Stimulated activated naive CD8-positive, alpha-beta T cell treated with anti-CD3 and anti-CD28 coated beads, Interleukin-15, amount 100 ng/mL, for 72 hours (primary cell): ENCODE measurements at regions not wholly inside any gene's neighbourhood (a gene's known extent, or its start where the extent isn't known, plus 50 kb on each side); places are given as distances from the start of the nearest gene placed in this dataset.
A peak's percentile ranks its signal among the peaks of the same experiment; 100 is the strongest.
"Not testable (repeated sequence)": the region's sequence is repeated elsewhere in the genome, so short reads cannot be mapped to it uniquely, and the experiment has no call there.

Experiments
- ATAC-seq: fragments of 150-1000 bp; cut with Tn5 transposase; 2 replicates; pipeline ENCODE4 v1.10.0; 2021; ENCODE audit warnings: mild to moderate bottlenecking, moderate library complexity
- DNase-seq, 2 donors: peaks; one replicate each; pipeline ENCODE4 v3.0.0; 2021 to 2022
- H3K27ac Mint-ChIP-seq, 2 donors: one replicate each; pipeline ENCODE4 v1.8.0; 2022; ENCODE audit warnings: mild to moderate bottlenecking in 2 of 2, mixed read lengths in 2 of 2, moderate library complexity in 2 of 2
- H3K27me3 Mint-ChIP-seq: one replicate; pipeline ENCODE4 v1.8.0; 2022; ENCODE audit warnings: mixed read lengths
- H3K4me1 Mint-ChIP-seq: one replicate; pipeline ENCODE4 v1.8.0; 2022; ENCODE audit warnings: mild to moderate bottlenecking, mixed read lengths
- H3K4me3 Mint-ChIP-seq, 2 donors: one replicate each; pipeline ENCODE4 v1.8.0; 2022; ENCODE audit warnings: mild to moderate bottlenecking in 2 of 2, mixed read lengths in 2 of 2, moderate library complexity in 1 of 2
- H3K9me3 Mint-ChIP-seq, 2 donors: one replicate each; pipeline ENCODE4 v1.8.0; 2022; ENCODE audit warnings: mixed read lengths in 2 of 2

DNA sequence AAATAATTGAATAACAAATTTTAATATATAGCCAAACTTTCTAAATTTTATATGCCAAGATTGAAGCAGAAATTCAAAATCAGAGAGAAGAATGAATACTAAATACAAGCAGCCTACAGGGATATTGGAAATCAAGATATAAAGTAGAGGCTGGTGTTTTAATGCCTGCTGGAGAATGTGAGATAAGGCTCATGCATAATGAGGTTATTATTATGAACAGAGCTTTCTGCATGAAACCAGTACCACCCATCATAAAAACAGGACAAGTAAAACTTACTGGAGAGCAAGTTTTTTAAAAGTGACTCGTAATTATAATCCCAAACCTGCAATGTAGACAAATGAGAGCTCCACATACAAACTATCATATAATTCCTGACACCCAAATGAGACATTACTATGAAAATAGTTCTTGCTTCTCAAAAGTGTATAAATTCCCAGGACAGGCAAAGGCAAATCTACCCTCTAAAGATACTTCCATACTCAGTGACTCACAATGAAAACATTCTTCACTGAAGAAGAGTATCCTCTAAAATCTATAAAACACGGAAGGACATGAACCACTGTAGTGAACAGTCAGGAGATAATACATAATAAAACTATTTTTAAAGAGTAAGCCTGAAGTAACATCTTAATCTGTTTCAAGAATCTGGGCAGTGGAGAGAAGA, 532.0 kb upstream of the GRAMD2B start:
- H3K4me1 Mint-ChIP-seq, result no peaks in the 10 kb centered on the region
- ATAC-seq, result no peak
- no peak overlapping the region for H3K4me3 Mint-ChIP-seq
- no peaks in the 10 kb centered on the region for H3K27me3 Mint-ChIP-seq
- DNase-seq, result no peak
- H3K27ac Mint-ChIP-seq, result peak overlapping the region in 1 of 2 donors; percentile 9
- H3K9me3 Mint-ChIP-seq, result peaks cover 4 to 6% of the 10 kb centered on the region in 2 donors

DNA sequence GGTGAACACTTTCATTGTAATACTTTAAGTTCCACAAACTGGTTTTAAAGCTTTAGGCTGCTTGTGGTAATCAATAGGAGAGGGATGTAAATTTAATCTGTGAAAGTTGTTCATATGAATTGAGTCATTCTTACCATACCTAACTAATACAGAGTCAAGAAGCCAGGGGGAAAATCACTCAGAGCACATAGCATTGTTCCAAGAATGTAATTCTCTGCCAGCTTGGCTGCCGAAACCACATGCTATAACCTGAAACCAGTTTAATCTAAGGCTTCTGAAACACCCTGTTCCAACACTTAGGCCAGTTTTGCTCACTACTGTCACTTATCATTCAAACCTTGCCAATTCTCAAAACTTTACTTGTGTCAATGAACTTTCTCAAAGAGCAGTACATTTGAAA, 528.8 kb upstream of the GRAMD2B start:
- Mint-ChIP-seq H3K9me3 (peaks cover 6 to 9% of the 10 kb centered on the region in 2 donors), H3K27me3 (no peaks in the 10 kb centered on the region), H3K4me1 (no peaks in the 10 kb centered on the region), H3K27ac (no peak overlapping the region), H3K4me3 (no peak overlapping the region)
- no peak for ATAC-seq
- no peak for DNase-seq

DNA sequence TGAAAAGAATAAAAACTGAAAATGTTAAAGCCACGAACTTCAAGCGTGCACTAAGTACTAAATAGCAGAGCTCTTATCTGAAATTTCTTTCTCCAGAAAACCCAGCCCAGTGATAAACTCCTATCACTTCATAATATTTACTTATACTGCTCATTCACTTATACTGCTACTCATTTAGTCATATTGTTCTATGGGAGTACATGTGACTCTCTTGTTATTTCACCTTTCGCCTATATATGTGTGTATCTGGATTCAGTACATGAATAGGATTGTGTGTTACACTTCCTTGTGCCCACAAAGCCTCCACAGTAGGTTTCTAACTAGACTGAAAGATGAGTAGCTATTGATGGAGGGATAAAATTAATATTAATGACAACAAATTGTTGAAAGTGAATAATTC, 526.8 kb upstream of the GRAMD2B start:
- Mint-ChIP-seq H3K27me3 (no peaks in the 10 kb centered on the region), H3K4me3 (no peak overlapping the region), H3K27ac (no peak overlapping the region), H3K4me1 (no peaks in the 10 kb centered on the region), H3K9me3 (peaks cover 11 to 13% of the 10 kb centered on the region in 2 donors)
- ATAC-seq, result no peak
- no peak for DNase-seq

DNA sequence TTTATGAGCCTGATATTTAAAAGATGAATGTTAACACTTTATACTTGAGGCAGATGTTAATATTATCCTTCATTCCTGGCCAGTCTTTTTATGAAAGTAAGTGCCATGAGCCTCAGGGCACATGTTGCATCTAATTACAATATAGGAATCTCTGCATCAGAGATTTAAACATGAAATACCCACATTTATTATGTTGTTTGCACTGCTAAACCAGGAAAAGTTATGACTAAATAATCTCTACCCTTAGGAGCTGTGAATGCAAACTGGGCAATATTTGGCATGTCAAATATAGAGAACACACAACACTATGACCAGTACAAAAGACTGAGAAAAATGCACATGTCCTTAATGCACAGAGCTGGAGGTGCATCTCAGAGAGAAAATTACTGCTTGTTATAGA, 526.1 kb upstream of the GRAMD2B start:
- no peak overlapping the region for H3K27ac Mint-ChIP-seq
- no peak for ATAC-seq
- peaks cover 15 to 17% of the 10 kb centered on the region in 2 donors for H3K9me3 Mint-ChIP-seq
- no peak for DNase-seq
- no peaks in the 10 kb centered on the region for H3K4me1 Mint-ChIP-seq
- no peak overlapping the region for H3K4me3 Mint-ChIP-seq
- H3K27me3 Mint-ChIP-seq, result no peaks in the 10 kb centered on the region

DNA sequence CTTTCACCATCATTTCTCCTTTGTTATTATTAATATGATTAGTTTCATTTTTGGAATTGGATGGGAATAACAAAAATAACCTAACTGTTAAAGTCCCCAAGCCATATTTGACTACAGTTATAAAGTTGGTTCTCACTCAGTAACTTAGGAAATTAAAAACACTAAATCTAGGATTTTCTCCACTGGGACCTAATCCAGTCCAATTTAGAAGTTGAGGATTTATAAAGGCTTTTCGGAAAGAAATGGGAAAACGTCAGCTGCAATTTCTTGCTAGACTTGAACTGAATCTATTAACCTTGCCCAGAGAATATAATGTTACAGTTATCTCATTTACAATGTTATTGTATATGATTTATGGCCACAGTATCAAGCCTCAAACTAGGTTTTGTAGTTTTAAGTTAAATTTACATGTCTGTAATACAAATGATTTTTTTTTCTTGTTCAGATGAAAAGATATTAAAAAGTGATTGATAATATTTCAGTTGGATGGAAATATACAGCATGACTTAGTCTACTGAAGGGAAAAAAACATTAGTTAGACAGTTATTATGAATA, 524.3 kb upstream of the GRAMD2B start:
- H3K4me3 Mint-ChIP-seq, result no peak overlapping the region
- peaks cover 12 to 15% of the 10 kb centered on the region in 2 donors for H3K9me3 Mint-ChIP-seq
- H3K27ac Mint-ChIP-seq, result no peak overlapping the region
- DNase-seq (no peak), ATAC-seq (no peak)
- no peaks in the 10 kb centered on the region for H3K27me3 Mint-ChIP-seq
- H3K4me1 Mint-ChIP-seq, result no peaks in the 10 kb centered on the region

DNA sequence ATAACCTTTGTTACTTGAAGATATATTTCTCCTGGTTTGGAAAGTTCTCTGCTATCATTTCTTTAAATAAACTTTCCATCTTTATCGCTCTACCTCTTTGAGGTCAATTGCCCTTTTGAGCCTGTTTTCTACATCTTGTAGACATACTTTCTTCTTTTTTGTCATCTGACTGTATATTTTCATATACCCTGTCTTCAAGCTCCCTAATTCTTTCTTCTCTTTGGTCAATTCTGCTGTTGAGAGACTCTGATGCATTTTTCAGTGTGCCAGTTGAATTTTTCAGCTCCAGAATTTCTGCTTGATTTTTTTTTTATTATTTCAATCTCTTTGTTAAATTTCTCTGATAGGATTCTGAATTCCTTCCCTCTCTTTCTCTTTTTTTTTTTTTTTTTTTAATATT, 511.2 kb upstream of the GRAMD2B start:
- no peaks in the 10 kb centered on the region for H3K4me1 Mint-ChIP-seq
- no peak overlapping the region for H3K27ac Mint-ChIP-seq
- DNase-seq (no peak), ATAC-seq (no peak)
- no peak overlapping the region for H3K4me3 Mint-ChIP-seq
- H3K9me3 Mint-ChIP-seq, result peaks cover 25 to 36% of the 10 kb centered on the region in 2 donors
- H3K27me3 Mint-ChIP-seq, result no peaks in the 10 kb centered on the region

DNA sequence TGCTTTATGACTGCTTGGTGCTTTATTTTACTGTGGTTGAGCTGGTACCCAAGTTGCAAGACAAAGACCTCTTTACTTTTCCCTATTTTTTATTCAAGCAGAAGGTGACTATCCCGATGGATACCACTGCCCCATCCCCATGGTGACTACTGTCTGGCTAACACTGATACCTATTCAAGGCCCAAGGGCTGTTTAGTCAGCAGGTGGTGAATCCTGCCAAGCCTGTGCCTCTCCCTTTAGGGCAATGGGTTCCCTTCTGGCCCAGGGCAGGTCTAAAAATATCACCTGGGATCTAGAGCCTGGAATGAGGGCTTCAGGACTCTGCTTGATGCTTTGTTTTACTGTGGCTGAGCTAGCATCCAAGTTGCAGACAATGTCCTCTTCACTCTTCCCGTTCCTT, 510.0 kb upstream of the GRAMD2B start:
- ATAC-seq (no peak), DNase-seq (no peak)
- Mint-ChIP-seq H3K9me3 (peaks cover 33 to 35% of the 10 kb centered on the region in 2 donors), H3K4me3 (no peak overlapping the region), H3K27me3 (no peaks in the 10 kb centered on the region), H3K27ac (no peak overlapping the region), H3K4me1 (no peaks in the 10 kb centered on the region)

DNA sequence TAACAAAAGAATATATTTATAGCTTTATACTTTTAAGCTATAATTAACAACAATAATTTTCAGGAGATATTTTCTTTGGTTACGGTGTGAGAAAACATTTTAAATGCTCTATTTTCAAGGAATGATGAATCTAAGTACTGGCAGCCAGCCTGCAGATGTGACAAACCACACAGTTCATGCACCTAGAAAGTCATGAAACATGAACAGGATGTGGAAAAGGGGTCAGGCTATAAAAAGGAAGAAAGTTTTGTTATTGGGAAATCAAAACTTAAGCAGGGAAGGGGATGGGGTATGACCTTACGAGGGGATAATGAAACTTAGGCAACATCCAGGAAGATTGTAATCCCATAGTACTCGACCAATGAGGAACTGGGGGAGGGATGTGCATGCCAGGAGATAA, 508.7 kb upstream of the GRAMD2B start:
- no peak overlapping the region for H3K4me3 Mint-ChIP-seq

DNA sequence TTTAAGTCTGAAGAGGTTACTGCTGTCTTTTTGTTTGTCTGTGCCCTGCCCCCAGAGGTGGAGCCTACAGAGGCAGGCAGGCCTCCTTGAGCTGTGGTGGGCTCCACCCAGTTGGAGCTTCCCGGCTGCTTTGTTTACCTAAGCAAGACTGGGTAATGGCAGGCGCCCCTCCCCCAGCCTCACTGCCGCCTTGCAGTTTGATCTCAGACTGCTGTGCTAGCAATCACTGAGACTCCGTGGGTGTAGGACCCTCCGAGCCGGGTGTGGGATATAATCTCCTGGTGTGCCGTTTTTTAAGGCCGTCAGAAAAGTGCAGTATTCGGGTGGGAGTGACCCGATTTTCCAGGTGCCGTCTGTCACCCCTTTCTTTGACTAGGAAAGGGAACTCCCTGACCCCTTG, 499.3 kb upstream of the GRAMD2B start:
- not testable (repeated sequence) for ATAC-seq, H3K4me3 Mint-ChIP-seq
- H3K9me3 Mint-ChIP-seq, result peaks cover 5 to 16% of the 10 kb centered on the region in 2 donors

More for the DNA sequence above, 508.7 kb upstream of the GRAMD2B start:
- DNase-seq, result no peak
- Mint-ChIP-seq H3K27me3 (no peaks in the 10 kb centered on the region), H3K9me3 (peaks cover 33 to 35% of the 10 kb centered on the region in 2 donors), H3K4me1 (no peaks in the 10 kb centered on the region), H3K27ac (no peak overlapping the region)
- ATAC-seq, result no peak

DNA sequence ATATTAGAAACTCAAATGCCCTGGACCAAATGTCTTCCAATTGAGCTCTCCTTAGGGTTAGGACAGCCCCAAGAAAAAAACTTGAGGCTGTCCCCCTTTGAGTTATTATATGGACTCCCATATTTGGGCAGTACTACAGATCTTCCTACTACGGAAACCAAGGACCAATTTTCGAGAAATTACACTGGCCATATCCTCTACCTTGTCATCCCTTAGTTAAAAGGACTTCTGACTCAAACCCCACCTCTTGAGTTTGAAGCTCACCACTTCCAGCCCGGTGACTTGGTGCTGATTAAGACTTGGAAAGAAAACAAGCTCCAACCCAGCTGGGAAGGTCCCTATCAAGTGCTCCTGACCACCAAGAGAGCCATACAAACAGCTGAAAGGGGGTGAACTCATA, 497.0 kb upstream of the GRAMD2B start:
- Mint-ChIP-seq H3K4me3 (no peak overlapping the region), H3K9me3 (peaks cover 5 to 20% of the 10 kb centered on the region in 2 donors), H3K4me1 (no peaks in the 10 kb centered on the region), H3K27me3 (no peaks in the 10 kb centered on the region), H3K27ac (peak overlapping the region in 1 of 2 donors; percentile 9)
- DNase-seq (no peak), ATAC-seq (no peak)

More for the DNA sequence above, 499.3 kb upstream of the GRAMD2B start:
- not testable (repeated sequence) for H3K4me1 Mint-ChIP-seq, H3K27ac Mint-ChIP-seq, DNase-seq, H3K27me3 Mint-ChIP-seq

DNA sequence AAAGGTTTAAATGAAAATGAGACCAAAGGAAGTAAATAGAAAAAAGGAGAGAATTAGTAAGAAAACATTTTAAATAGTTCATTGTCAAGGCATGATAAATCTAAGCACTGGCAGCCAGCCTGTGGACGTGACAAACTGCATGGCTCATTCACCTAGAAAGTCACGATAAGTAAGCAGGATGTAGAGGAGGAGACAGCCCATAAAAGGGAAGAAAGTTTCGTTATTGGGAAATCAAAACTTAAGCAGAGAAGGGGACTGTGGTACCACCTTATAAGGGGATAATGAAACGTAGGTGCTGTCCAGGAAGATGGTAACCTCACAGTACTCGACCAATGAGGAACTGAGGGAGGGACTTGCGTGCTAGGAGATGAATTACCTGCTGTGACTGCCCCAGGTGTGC, 494.5 kb upstream of the GRAMD2B start:
- ATAC-seq (no peak), DNase-seq (no peak)
- Mint-ChIP-seq H3K27me3 (no peaks in the 10 kb centered on the region), H3K27ac (no peak overlapping the region), H3K9me3 (peaks cover 5 to 15% of the 10 kb centered on the region in 2 donors), H3K4me1 (no peaks in the 10 kb centered on the region), H3K4me3 (no peak overlapping the region)

DNA sequence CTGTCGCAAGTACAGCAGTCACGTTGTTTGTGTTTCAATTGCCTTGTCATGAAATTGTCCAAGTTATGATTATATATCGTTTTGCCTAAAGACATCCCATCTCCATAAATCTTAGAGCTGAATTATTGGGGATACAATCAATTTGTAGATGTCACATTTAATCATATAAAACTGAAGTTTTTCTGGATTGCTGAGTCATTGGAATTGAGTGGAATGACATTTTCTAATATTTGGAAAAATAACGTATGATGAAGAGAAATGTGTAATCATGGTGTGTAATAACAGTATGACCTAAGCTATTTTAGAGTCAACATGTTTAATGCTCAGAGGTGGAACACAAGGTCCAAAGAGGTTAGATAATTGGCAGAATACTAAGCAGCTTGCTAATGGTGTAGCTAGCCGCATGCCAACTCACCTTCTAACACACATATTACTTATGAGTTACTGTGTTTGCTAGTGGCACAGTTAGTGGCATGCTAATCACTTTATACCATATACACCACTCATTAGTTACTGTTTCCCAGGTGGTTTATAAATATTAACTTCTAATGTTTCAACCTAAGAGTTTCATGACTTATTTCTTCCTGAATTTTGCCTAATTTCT, 473.1 kb upstream of the GRAMD2B start:
- DNase-seq, result no peak
- Mint-ChIP-seq H3K27ac (no peak overlapping the region), H3K4me3 (no peak overlapping the region), H3K4me1 (no peaks in the 10 kb centered on the region), H3K27me3 (no peaks in the 10 kb centered on the region), H3K9me3 (peaks cover 3 to 8% of the 10 kb centered on the region in 2 donors)
- no peak for ATAC-seq

DNA sequence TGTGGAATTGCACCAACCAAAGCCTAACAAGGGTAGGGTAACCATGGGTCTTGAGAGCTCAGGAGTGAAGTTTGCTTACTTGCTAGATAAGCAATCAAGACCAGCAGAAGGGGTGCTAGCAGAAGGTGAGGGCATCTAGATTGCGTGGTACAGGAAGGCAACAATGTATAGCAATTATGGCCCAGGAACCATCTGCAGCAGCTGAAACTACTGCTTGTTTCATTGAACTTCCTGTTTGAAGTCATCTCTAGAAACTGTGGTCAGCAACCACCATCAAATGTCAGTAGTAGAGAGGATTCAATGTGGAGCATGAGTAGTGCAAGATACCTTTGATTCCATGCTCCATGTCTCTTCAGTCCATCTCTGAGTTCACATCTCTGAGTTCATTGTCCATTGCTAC, 462.1 kb upstream of the GRAMD2B start:
- H3K4me1 Mint-ChIP-seq, result no peaks in the 10 kb centered on the region
- ATAC-seq (peak; percentile 67), DNase-seq (no peak)
- peaks cover 4 to 10% of the 10 kb centered on the region in 2 donors for H3K9me3 Mint-ChIP-seq
- H3K4me3 Mint-ChIP-seq, result no peak overlapping the region
- H3K27ac Mint-ChIP-seq, result no peak overlapping the region
- no peaks in the 10 kb centered on the region for H3K27me3 Mint-ChIP-seq

DNA sequence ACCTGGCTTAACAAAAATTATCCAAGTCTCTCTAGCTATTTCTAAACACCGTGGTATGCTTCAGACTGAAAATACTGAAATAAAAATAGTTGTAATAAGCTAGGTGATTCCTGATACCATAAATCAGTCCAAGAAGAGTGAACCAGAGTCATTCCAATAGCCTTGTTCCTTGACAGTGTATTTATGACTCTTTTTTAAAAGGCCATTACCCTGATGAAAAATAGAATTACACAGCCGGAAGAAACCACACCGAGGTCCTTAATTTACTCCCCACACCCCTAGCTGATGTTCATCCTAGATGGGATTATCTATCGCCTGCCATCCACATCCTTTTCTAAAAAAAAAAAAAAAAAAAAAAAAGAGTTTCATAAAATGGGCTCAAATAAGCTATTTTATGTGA, 457.6 kb upstream of the GRAMD2B start:
- H3K27ac Mint-ChIP-seq, result no peak overlapping the region
- no peaks in the 10 kb centered on the region for H3K4me1 Mint-ChIP-seq
- peaks cover 4 to 7% of the 10 kb centered on the region in 2 donors for H3K9me3 Mint-ChIP-seq
- no peaks in the 10 kb centered on the region for H3K27me3 Mint-ChIP-seq
- H3K4me3 Mint-ChIP-seq, result no peak overlapping the region
- no peak for DNase-seq
- no peak for ATAC-seq

DNA sequence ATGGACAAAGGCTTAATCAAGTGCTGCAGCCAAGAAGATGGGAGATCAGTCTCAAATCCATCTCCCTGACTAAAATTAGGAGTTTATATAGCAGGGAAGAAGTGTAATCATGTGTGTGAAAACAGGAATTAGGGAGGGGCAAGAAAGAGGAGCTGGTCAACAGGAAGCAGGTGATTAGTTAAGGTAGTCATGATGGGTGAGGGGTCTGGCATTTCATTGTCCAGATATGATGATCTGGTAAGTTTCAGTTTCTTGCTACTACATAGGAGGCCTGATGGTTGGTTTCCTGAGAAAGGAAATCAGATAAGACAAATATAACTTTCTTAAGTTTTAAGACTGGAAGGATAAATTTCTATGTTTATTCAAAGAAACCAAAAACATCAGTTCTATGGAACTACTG, 455.6 kb upstream of the GRAMD2B start:
- no peaks in the 10 kb centered on the region for H3K27me3 Mint-ChIP-seq
- no peak overlapping the region for H3K27ac Mint-ChIP-seq
- ATAC-seq, result no peak
- peaks cover 4 to 7% of the 10 kb centered on the region in 2 donors for H3K9me3 Mint-ChIP-seq
- no peak overlapping the region for H3K4me3 Mint-ChIP-seq
- H3K4me1 Mint-ChIP-seq, result no peaks in the 10 kb centered on the region
- DNase-seq, result no peak

DNA sequence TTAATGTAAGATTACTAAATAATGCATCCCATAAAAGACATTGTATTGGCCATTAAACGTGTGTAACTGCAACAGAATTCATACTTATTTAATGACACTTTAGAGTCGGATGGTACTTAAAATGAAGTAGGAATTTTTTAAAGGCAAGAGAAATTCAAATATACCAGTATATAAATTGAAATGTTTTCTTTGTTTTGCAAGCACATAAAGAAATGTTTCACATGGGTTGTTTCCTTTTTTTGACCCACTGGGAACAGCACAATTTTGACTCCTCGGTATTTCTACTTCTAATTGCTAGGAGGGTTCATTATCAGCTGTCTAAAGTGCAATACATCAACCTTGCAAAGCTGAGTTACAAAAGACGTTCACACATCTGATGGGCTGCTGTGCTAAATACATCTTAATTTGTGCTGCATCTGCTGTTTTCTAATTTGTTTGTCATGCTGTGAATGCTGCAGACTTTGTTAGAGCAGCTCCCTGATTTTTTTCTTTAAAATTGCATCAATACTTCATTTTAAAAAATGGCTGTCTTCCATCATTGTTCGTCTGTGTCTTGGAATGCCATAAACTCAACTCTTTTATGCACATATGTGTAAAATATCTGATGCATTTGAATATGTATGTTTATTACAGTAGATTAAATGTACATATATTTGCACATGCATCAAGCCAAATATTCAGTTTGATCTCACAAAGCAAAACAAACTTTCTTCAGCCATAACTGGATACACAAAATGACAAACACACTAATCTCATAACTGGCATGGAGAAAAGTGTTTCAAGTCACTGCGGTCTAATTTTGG, 454.0 kb upstream of the GRAMD2B start:
- ATAC-seq, result no peak
- Mint-ChIP-seq H3K27ac (no peak overlapping the region), H3K9me3 (peaks cover 4 to 7% of the 10 kb centered on the region in 2 donors), H3K27me3 (no peaks in the 10 kb centered on the region), H3K4me3 (no peak overlapping the region), H3K4me1 (no peaks in the 10 kb centered on the region)
- DNase-seq, result no peak
